ENCODE measurements at regions not wholly inside any gene's neighbourhood (a gene's known extent, or its start where the extent isn't known, plus 50 kb on each side); places are given as distances from the start of the nearest gene placed in this dataset.

GRCh38 chr10:21171197-21171935 lies 274.3 kb upstream of the NEBL start:
- no peaks in the 10 kb centered on the region for H3K9me3 Mint-ChIP-seq
- DNase-seq (ENCODE audit: low spot score) = no peak
- no peak for ATAC-seq
- peaks cover 7% of the 10 kb centered on the region for H3K36me3 Mint-ChIP-seq
- peaks cover 29 to 34% of the 10 kb centered on the region in 2 donors for H3K27me3 Mint-ChIP-seq
- peaks cover 0 to 6% of the 10 kb centered on the region in 2 donors for H3K4me1 Mint-ChIP-seq (ENCODE audit: low read depth in 2 of 2)
- H3K4me3 Mint-ChIP-seq = no peak overlapping the region
- no peak overlapping the region for H3K27ac Mint-ChIP-seq

- peaks cover 27% of the 10 kb centered on the region in 2 donors for H3K27me3 Mint-ChIP-seq
These were observed 273.1 kb upstream of the NEBL start for GRCh38 chr10:21170216-21170615.

GRCh38 chr10:21169271-21169670 lies 272.2 kb upstream of the NEBL start:
- H3K36me3 Mint-ChIP-seq = no peaks in the 10 kb centered on the region
- DNase-seq (ENCODE audit: low spot score) (no peak), ATAC-seq (no peak)
- H3K27ac Mint-ChIP-seq = no peak overlapping the region
- H3K27me3 Mint-ChIP-seq = peaks cover 20 to 24% of the 10 kb centered on the region in 2 donors
- no peak overlapping the region for H3K4me3 Mint-ChIP-seq
- peaks cover 0 to 3% of the 10 kb centered on the region in 2 donors for H3K4me1 Mint-ChIP-seq (ENCODE audit: low read depth in 2 of 2)
- no peaks in the 10 kb centered on the region for H3K9me3 Mint-ChIP-seq

More at GRCh38 chr10:21170216-21170615, 273.1 kb upstream of the NEBL start:
- Mint-ChIP-seq H3K9me3 (no peaks in the 10 kb centered on the region), H3K4me3 (no peak overlapping the region), H3K36me3 (peaks cover 7% of the 10 kb centered on the region), H3K27ac (no peak overlapping the region), H3K4me1 (ENCODE audit: low read depth in 2 of 2) (peaks cover 0 to 6% of the 10 kb centered on the region in 2 donors)
- no peak for ATAC-seq
- no peak for DNase-seq (ENCODE audit: low spot score)

- Mint-ChIP-seq H3K36me3 (no peaks in the 10 kb centered on the region), H3K27ac (no peak overlapping the region), H3K4me1 (ENCODE audit: low read depth in 2 of 2) (no peaks in the 10 kb centered on the region), H3K4me3 (no peak overlapping the region), H3K27me3 (peaks cover 23 to 24% of the 10 kb centered on the region in 2 donors), H3K9me3 (no peaks in the 10 kb centered on the region)
- no peak for ATAC-seq
- no peak for DNase-seq (ENCODE audit: low spot score)
These were observed 270.3 kb upstream of the NEBL start for GRCh38 chr10:21167288-21168010.

- Mint-ChIP-seq H3K36me3 (no peaks in the 10 kb centered on the region), H3K9me3 (no peaks in the 10 kb centered on the region), H3K27ac (no peak overlapping the region), H3K4me1 (ENCODE audit: low read depth in 2 of 2) (no peaks in the 10 kb centered on the region), H3K27me3 (peaks cover 20 to 24% of the 10 kb centered on the region in 2 donors), H3K4me3 (no peak overlapping the region)
- ATAC-seq (no peak), DNase-seq (ENCODE audit: low spot score) (no peak)
These were observed 269.6 kb upstream of the NEBL start for GRCh38 chr10:21166557-21167287.

- Mint-ChIP-seq H3K4me1 (ENCODE audit: low read depth in 2 of 2) (no peaks in the 10 kb centered on the region), H3K4me3 (no peak overlapping the region), H3K27me3 (peaks cover 17 to 23% of the 10 kb centered on the region in 2 donors), H3K36me3 (no peaks in the 10 kb centered on the region), H3K27ac (no peak overlapping the region), H3K9me3 (no peaks in the 10 kb centered on the region)
- ATAC-seq = peak; percentile 27 to 52
- no peak for DNase-seq (ENCODE audit: low spot score)
These were observed 268.4 kb upstream of the NEBL start for GRCh38 chr10:21165489-21165888.

- Mint-ChIP-seq H3K27ac (no peak overlapping the region), H3K27me3 (peaks cover 16 to 24% of the 10 kb centered on the region in 2 donors), H3K36me3 (no peaks in the 10 kb centered on the region), H3K4me1 (ENCODE audit: low read depth in 2 of 2) (no peaks in the 10 kb centered on the region), H3K4me3 (no peak overlapping the region), H3K9me3 (no peaks in the 10 kb centered on the region)
- DNase-seq (ENCODE audit: low spot score) = no peak
- no peak for ATAC-seq
These were observed 267.6 kb upstream of the NEBL start for GRCh38 chr10:21164687-21165086.

- no peaks in the 10 kb centered on the region for H3K9me3 Mint-ChIP-seq
- ATAC-seq (no peak), DNase-seq (ENCODE audit: low spot score) (no peak)
- no peak overlapping the region for H3K4me3 Mint-ChIP-seq
- no peaks in the 10 kb centered on the region for H3K4me1 Mint-ChIP-seq (ENCODE audit: low read depth in 2 of 2)
- peaks cover 23 to 37% of the 10 kb centered on the region in 2 donors for H3K27me3 Mint-ChIP-seq
- no peak overlapping the region for H3K27ac Mint-ChIP-seq
- H3K36me3 Mint-ChIP-seq = no peaks in the 10 kb centered on the region
These were observed 265.8 kb upstream of the NEBL start for GRCh38 chr10:21162948-21163347.

- no peak overlapping the region for H3K4me3 Mint-ChIP-seq
- H3K4me1 Mint-ChIP-seq (ENCODE audit: low read depth in 2 of 2) = no peaks in the 10 kb centered on the region
- H3K36me3 Mint-ChIP-seq = no peaks in the 10 kb centered on the region
- H3K27ac Mint-ChIP-seq = no peak overlapping the region
- H3K9me3 Mint-ChIP-seq = no peaks in the 10 kb centered on the region
- no peak for DNase-seq (ENCODE audit: low spot score)
- ATAC-seq = no peak
- peaks cover 25 to 40% of the 10 kb centered on the region in 2 donors for H3K27me3 Mint-ChIP-seq
These were observed 264.5 kb upstream of the NEBL start for GRCh38 chr10:21161647-21162046.

- Mint-ChIP-seq H3K9me3 (no peaks in the 10 kb centered on the region), H3K4me3 (no peak overlapping the region), H3K27me3 (peaks cover 21 to 36% of the 10 kb centered on the region in 2 donors), H3K27ac (no peak overlapping the region), H3K36me3 (no peaks in the 10 kb centered on the region), H3K4me1 (ENCODE audit: low read depth in 2 of 2) (no peaks in the 10 kb centered on the region)
- ATAC-seq (no peak), DNase-seq (ENCODE audit: low spot score) (no peak)
These were observed 264.0 kb upstream of the NEBL start for GRCh38 chr10:21161090-21161625.

- H3K4me3 Mint-ChIP-seq = no peak overlapping the region
- ATAC-seq = no peak
- H3K9me3 Mint-ChIP-seq = no peaks in the 10 kb centered on the region
- H3K4me1 Mint-ChIP-seq (ENCODE audit: low read depth in 2 of 2) = no peaks in the 10 kb centered on the region
- no peak for DNase-seq (ENCODE audit: low spot score)
- H3K36me3 Mint-ChIP-seq = no peaks in the 10 kb centered on the region
- peaks cover 21 to 34% of the 10 kb centered on the region in 2 donors for H3K27me3 Mint-ChIP-seq
- H3K27ac Mint-ChIP-seq = no peak overlapping the region
These were observed 263.0 kb upstream of the NEBL start for GRCh38 chr10:21160116-21160515.

GRCh38 chr10:21159669-21160068 lies 262.6 kb upstream of the NEBL start:
- Mint-ChIP-seq H3K27me3 (peaks cover 21 to 33% of the 10 kb centered on the region in 2 donors), H3K9me3 (no peaks in the 10 kb centered on the region), H3K27ac (no peak overlapping the region), H3K4me1 (ENCODE audit: low read depth in 2 of 2) (no peaks in the 10 kb centered on the region), H3K36me3 (no peaks in the 10 kb centered on the region), H3K4me3 (no peak overlapping the region)
- DNase-seq (ENCODE audit: low spot score) (no peak), ATAC-seq (no peak)

GRCh38 chr10:21158301-21158700 lies 261.2 kb upstream of the NEBL start:
- ATAC-seq (no peak), DNase-seq (ENCODE audit: low spot score) (no peak)
- H3K4me1 Mint-ChIP-seq (ENCODE audit: low read depth in 2 of 2) = no peaks in the 10 kb centered on the region
- peaks cover 19 to 29% of the 10 kb centered on the region in 2 donors for H3K27me3 Mint-ChIP-seq
- H3K27ac Mint-ChIP-seq = no peak overlapping the region
- H3K9me3 Mint-ChIP-seq = no peaks in the 10 kb centered on the region
- no peak overlapping the region for H3K4me3 Mint-ChIP-seq
- H3K36me3 Mint-ChIP-seq = no peaks in the 10 kb centered on the region
